Upper lobe of left lung (tissue), 4 donors: ENCODE measurements at regions not wholly inside any gene's neighbourhood (a gene's known extent, or its start where the extent isn't known, plus 50 kb on each side); places are given as distances from the start of the nearest gene placed in this dataset.

ENCODE experiments used
- EP300 ChIP-seq, 4 donors: sonication (generic); formaldehyde crosslinking; IDR thresholded peaks; one replicate each; pipeline ENCODE4 v1.5.1; 2017; ENCODE audit warnings: antibody characterized with exemption in 4 of 4, control low read depth in 2 of 4
- POLR2AphosphoS5 ChIP-seq, 2 donors: sonication (generic); formaldehyde crosslinking; IDR thresholded peaks; one replicate each; pipeline ENCODE4 v1.5.1; 2017; ENCODE audit warnings: antibody characterized with exemption in 2 of 2

- TF ChIP-seq POLR2AphosphoS5 (IDR thresholded peaks at IDR 0.05) (no peak), EP300 (IDR thresholded peaks at IDR 0.05) (no peak)
These were observed 286.9 kb downstream of the INSIG2 start for GRCh38 chr2:118374974-118375755.
